Loucy (cell line): ENCODE measurements at regions not wholly inside any gene's neighbourhood (a gene's known extent, or its start where the extent isn't known, plus 50 kb on each side); places are given as distances from the start of the nearest gene placed in this dataset.
"Not testable (repeated sequence)": the region's sequence is repeated elsewhere in the genome, so short reads cannot be mapped to it uniquely, and the experiment has no call there.

Experiments
- H2AFZ ChIP-seq: fragments of 200-600 bp; sonication (generic); 2 replicates; pipeline ENCODE4 v1.6.0; 2016; ENCODE audit warnings: antibody characterized with exemption, mild to moderate bottlenecking, low read length, moderate library complexity
- H3F3A ChIP-seq: fragments of 200-600 bp; 2 replicates; pipeline ENCODE4 v1.6.0; 2016; ENCODE audit warnings: antibody characterized with exemption, low read depth, mild to moderate bottlenecking
- H3K27me3 ChIP-seq: fragments of 200-600 bp; sonication (generic); 2 replicates; pipeline ENCODE4 v1.6.1; 2014; ENCODE audit warnings: low read length, mild to moderate bottlenecking; ENCODE audit not compliant: insufficient read depth, poor library complexity, severe bottlenecking
- H3K36me3 ChIP-seq: fragments of 200-600 bp; sonication (generic); 2 replicates; pipeline ENCODE4 v1.6.1; 2016; ENCODE audit warnings: low read length; ENCODE audit not compliant: insufficient read depth
- H3K4me1 ChIP-seq: fragments of 200-600 bp; sonication (generic); 2 replicates; pipeline ENCODE4 v1.5.1; 2014; ENCODE audit warnings: low read length, mild to moderate bottlenecking; ENCODE audit not compliant: insufficient read depth, poor library complexity, severe bottlenecking
- H3K4me2 ChIP-seq: fragments of 200-600 bp; sonication (generic); 2 replicates; pipeline ENCODE4 v1.6.0; 2014; ENCODE audit warnings: antibody characterized with exemption, low read length, low read depth, mild to moderate bottlenecking; ENCODE audit not compliant: poor library complexity, severe bottlenecking
- H3K4me3 ChIP-seq: fragments of 200-600 bp; sonication (generic); 2 replicates; pipeline ENCODE4 v1.5.1; 2014; ENCODE audit warnings: low read length, mild to moderate bottlenecking, mixed read lengths; ENCODE audit not compliant: poor library complexity, severe bottlenecking
- H3K79me2 ChIP-seq: fragments of 200-600 bp; sonication (generic); 2 replicates; pipeline ENCODE4 v1.6.1; 2014; ENCODE audit warnings: low read length; ENCODE audit not compliant: insufficient read depth
- H3K9ac ChIP-seq: fragments of 200-600 bp; sonication (generic); 2 replicates; pipeline ENCODE4 v1.6.0; 2014; ENCODE audit warnings: mild to moderate bottlenecking, low read depth, low read length, moderate library complexity; ENCODE audit not compliant: poor library complexity, severe bottlenecking
- H3K9me2 ChIP-seq: fragments of 200-600 bp; sonication (generic); replicated peaks from 2 replicates; pipeline ENCODE4 v1.6.1; 2016; ENCODE audit warnings: low read depth, low read length, mixed read lengths
- H3K9me3 ChIP-seq: fragments of 200-600 bp; sonication (generic); 2 replicates; pipeline ENCODE4 v1.6.1; 2014; ENCODE audit warnings: mild to moderate bottlenecking, antibody characterized with exemption, low read length, low read depth; ENCODE audit not compliant: insufficient read depth
- H4K20me1 ChIP-seq: fragments of 200-600 bp; sonication (generic); 2 replicates; pipeline ENCODE4 v1.6.0; 2014; ENCODE audit warnings: antibody characterized with exemption, low read length, mild to moderate bottlenecking; ENCODE audit not compliant: insufficient read depth, poor library complexity, severe bottlenecking
- CTCF ChIP-seq: fragments of 200-600 bp; sonication (generic); conservative IDR thresholded peaks from 2 replicates; pipeline ENCODE4 v1.5.1; 2014; ENCODE audit warnings: mild to moderate bottlenecking, antibody characterized with exemption, low read length
- EZH2phosphoT487 ChIP-seq: fragments of 200-600 bp; IDR thresholded peaks from 2 replicates; pipeline ENCODE4 v1.6.1; 2018; ENCODE audit warnings: antibody characterized with exemption, mild to moderate bottlenecking, moderate library complexity, borderline replicate concordance

GRCh38 chr4:188437535-188437934 is 298.3 kb downstream of the TRIML1 start:
- TF ChIP-seq CTCF (no peak), EZH2phosphoT487 (no peak)
- H3K36me3 ChIP-seq: no peaks in the 10 kb centered on the region

GRCh38 chr4:188438391-188438824 is 299.2 kb downstream of the TRIML1 start:
- not testable (repeated sequence) for H3K9me3 ChIP-seq, H3K9ac ChIP-seq, H3K79me2 ChIP-seq, H3K4me1 ChIP-seq, H3K27me3 ChIP-seq, H3K9me2 ChIP-seq, H4K20me1 ChIP-seq, H3F3A ChIP-seq, H3K4me2 ChIP-seq, H3K4me3 ChIP-seq, H3K36me3 ChIP-seq, H2AFZ ChIP-seq

More at GRCh38 chr4:188437535-188437934, 298.3 kb downstream of the TRIML1 start:
- Histone ChIP-seq H3F3A (no peaks in the 10 kb centered on the region), H3K27me3 (no peaks in the 10 kb centered on the region), H4K20me1 (no peaks in the 10 kb centered on the region), H3K9me3 (peaks cover 2% of the 10 kb centered on the region; the same call in 1 of the 2 replicates), H3K9me2 (no peaks in the 10 kb centered on the region), H2AFZ (no peak overlapping the region), H3K4me3 (no peak overlapping the region), H3K4me1 (no peaks in the 10 kb centered on the region), H3K4me2 (no peak overlapping the region), H3K79me2 (no peaks in the 10 kb centered on the region), H3K9ac (no peak overlapping the region)

GRCh38 chr4:188439641-188440311 is 300.5 kb downstream of the TRIML1 start:
- Histone ChIP-seq H3F3A (no peaks in the 10 kb centered on the region), H2AFZ (no peak overlapping the region), H3K9ac (no peak overlapping the region), H3K9me3 (peaks cover 5% of the 10 kb centered on the region; the same call in 1 of the 2 replicates), H3K79me2 (no peaks in the 10 kb centered on the region), H3K9me2 (no peaks in the 10 kb centered on the region), H4K20me1 (no peaks in the 10 kb centered on the region), H3K4me3 (no peak overlapping the region), H3K36me3 (no peaks in the 10 kb centered on the region), H3K4me1 (no peaks in the 10 kb centered on the region), H3K27me3 (no peaks in the 10 kb centered on the region), H3K4me2 (no peak overlapping the region)
- no peak for TF ChIP-seq CTCF
- no peak for TF ChIP-seq EZH2phosphoT487

DNA sequence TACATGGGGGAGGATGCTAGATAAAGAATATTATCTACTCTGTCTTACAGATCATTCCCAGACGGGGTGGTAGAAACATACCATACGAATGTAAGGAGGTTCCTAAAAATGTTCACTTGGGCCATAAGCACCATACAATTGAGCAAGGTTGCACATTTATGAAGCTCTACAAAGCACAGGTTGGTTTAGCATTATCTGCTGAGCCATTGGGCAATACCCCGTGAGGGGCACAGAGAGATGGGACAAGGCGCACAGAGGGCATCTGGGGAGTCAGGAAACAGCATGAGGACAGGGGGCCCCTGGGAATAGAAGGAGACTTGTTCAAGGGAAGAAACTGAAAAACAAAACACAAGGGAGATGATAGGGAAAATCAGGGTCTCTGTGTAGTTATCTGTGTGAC is 305.3 kb downstream of the TRIML1 start:
- Histone ChIP-seq H3K79me2 (no peaks in the 10 kb centered on the region), H3F3A (no peaks in the 10 kb centered on the region), H3K27me3 (no peaks in the 10 kb centered on the region), H3K4me2 (no peak overlapping the region), H3K4me3 (no peak overlapping the region), H3K4me1 (no peaks in the 10 kb centered on the region), H3K9ac (no peak overlapping the region), H3K9me3 (peaks cover 5% of the 10 kb centered on the region; the same call in 1 of the 2 replicates), H2AFZ (no peak overlapping the region), H4K20me1 (no peaks in the 10 kb centered on the region), H3K9me2 (no peaks in the 10 kb centered on the region), H3K36me3 (no peaks in the 10 kb centered on the region)
- no peak for TF ChIP-seq CTCF
- no peak for TF ChIP-seq EZH2phosphoT487

- H3K36me3 ChIP-seq, H2AFZ ChIP-seq, H3K79me2 ChIP-seq, H4K20me1 ChIP-seq, H3K9ac ChIP-seq, H3K27me3 ChIP-seq, H3K9me3 ChIP-seq, H3K9me2 ChIP-seq, H3K4me2 ChIP-seq, H3F3A ChIP-seq, H3K4me3 ChIP-seq, H3K4me1 ChIP-seq: not testable (repeated sequence)
Observed at GRCh38 chr4:188448996-188449395, 309.8 kb downstream of the TRIML1 start.
